CD4-positive, alpha-beta T cell treated with Interleukin-10 for 1 hour (primary cell): ENCODE measurements at regions not wholly inside any gene's neighbourhood (a gene's known extent, or its start where the extent isn't known, plus 50 kb on each side); places are given as distances from the start of the nearest gene placed in this dataset.
"Not testable (repeated sequence)": the region's sequence is repeated elsewhere in the genome, so short reads cannot be mapped to it uniquely, and the experiment has no call there.

Source experiments
- DNase-seq: peaks from one replicate; pipeline ENCODE4 v3.0.0-alpha.2; 2020

DNA sequence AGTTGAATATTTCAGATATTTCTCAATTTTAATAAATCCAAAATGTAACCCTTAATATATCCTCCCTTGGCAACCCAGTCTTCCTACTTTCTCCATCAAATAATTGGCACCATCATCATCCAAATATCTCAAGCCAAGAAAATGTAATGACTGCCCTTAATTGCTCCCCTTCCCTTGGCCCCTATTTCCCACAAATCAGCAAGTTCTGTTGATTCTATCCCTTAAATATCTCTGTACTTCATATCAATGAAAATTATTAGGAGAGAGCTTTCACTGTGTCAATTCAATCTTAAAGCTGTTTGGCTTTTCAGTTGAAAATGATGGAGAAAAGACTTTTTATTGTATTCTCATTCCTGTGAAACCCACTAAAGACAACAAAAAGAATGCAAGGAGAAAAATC lies 349.8 kb downstream of the HINT1 start:
- DNase-seq: no peak

DNA sequence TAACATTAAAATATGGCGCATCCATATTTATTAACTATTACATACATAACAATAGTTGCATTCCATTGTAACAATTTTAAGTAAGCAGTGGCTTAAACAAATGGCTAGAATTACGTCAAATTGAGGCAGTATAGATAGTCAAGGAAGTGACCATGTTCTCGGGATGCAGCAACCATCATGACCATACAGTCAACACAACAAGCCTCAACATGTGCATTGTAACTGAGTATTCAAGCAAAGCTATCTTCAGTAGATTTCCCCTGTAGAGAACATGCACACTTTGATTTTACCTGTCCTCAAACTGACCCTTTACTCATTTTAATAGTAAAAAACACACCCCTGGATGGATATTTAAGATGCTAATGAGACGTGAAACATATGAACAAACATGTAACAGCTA lies 356.4 kb downstream of the HINT1 start:
- no peak for DNase-seq

DNA sequence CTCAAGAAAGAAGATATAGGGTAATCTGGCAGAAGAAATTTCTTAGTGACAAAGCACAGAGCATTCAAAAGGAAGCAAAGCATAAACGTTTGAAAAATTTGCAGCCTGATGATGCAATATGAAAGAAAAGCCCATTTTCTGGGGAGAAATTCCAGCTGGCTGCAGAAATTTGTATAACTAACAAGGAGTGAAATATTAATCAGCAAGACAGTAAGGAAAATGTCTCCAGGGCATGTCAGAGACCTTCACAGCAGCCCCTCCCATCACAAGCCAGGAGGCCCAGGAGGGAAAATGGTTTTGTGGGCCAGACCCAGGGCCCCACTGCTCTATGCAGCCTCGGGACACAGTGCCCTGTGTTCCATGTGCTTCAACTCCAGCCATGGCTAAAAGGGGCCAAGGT lies 359.4 kb downstream of the HINT1 start:
- no peak for DNase-seq

DNA sequence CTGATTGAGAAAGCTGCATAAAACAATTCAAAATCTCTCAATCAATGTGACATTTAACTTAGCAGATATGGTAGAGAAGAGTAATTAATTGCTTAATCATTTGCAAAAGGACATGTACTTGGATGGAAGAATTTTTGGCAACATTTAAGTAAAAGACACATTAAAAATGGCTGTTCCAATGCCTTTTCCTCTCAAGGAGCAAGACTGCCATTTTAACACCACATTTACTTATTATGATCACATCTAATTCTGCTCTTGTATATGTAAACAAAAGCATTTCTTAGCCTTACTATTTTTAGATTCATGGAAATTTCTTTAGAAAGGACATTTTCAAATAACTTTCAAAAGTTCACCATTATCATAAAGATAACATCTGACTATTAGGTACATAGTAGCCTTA lies 360.0 kb downstream of the HINT1 start:
- DNase-seq: no peak

DNA sequence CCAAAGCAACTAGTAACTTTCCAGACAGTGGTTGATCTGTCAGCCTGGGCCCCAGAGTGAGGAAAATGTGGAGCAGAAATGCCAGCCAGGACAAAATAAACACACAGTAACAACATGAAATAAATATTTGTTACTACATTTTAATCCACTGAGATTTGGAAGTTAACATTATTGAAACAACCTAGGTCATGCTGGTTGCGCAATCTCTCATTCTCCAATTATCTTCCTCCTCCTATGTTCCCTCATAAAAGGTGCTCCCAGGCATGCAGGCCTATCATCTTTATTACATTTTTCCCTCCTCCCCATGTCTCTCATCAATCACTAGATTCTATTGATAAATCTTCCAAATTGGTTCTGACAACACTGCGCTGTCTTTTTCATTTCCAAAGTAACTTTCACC lies 363.1 kb downstream of the HINT1 start:
- no peak for DNase-seq

DNA sequence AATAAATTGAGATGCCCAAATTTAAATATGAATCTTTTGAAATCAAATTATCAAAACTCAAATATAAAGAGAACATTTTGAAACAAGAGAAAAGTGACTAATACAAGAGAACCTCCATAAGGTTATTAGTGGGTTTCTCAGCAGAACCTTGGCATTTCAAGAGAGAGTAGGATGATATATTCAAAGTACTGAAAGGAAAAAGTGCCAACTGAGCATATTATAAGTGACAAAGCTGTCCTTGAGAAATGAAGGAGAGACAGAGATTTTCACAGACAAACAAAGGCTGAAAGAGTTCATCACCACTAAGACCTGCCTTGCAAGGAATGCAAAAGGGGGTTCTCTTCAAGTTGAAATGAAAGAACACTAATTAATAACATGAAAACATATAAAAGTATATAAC lies 366.0 kb downstream of the HINT1 start:
- no peak for DNase-seq

DNA sequence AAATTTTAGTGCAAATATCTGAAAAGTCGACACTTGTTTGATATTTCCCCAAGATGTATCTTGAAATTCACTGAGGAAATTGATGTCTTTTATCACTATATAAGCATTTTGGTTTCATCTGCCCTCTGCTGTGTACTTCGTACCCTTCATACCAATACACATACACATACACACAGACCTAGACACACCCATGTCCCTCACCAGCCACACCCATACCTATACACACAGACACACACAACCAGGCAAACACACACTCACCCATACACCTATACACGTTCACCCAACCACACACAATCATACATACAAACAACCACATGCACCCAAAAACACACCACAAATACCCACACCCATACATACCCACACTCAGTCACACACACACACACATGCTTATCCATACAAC lies 367.8 kb downstream of the HINT1 start:
- no peak for DNase-seq

DNA sequence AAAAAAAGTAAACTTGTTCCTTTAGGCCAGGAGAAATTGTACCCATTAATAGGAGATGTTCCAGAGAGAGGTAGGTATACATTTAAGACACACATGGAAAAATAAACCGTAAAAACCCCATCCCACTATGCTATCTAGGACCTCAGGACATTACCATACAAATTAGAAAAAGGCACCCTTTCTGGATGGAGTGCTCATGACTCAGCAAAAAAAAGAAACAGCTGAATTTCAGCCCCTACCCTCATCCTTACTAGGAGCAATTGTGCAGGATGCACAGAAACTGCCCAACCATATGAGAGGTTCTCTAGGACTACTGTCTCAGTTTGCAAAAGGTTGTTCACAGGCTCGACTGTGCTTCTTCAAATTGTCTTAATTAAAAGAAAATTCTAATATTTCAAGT lies 368.2 kb downstream of the HINT1 start:
- DNase-seq: no peak

DNA sequence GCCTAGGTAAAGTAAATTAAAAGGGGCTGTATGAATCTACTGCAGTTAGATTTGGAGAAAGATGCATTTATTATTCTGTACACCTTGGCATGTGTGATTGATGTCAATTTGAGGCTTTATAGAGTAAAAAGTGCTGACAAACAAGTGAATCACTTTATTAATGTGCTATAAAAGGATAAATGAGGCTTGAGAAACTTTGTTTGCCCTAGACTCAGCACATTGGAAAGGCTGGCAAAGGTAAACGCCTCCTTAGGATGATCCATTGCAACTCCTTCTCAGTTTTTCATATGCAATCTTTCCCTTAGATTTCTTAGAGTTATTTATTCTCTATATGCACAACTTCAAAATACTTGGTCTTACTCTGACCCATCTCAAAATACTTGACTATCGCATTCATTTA lies 369.0 kb downstream of the HINT1 start:
- DNase-seq: no peak

DNA sequence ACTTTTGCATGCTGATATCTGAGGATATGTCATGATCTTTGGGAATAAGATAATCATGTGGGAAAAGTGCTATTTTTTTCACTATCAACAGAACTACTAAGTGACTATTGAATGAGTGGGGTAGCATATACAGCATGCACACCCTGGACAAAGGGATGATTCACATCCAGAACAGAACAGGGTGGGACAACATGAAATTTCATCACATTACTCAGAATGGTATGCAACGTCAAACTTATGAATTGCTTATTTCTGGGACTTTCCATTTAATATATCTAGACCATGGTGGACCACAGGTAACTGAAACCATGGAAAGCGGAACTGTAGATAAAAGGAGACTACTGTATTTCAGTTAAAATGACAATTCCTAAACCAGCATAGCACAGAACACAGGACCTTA lies 370.0 kb downstream of the HINT1 start:
- DNase-seq: no peak

DNA sequence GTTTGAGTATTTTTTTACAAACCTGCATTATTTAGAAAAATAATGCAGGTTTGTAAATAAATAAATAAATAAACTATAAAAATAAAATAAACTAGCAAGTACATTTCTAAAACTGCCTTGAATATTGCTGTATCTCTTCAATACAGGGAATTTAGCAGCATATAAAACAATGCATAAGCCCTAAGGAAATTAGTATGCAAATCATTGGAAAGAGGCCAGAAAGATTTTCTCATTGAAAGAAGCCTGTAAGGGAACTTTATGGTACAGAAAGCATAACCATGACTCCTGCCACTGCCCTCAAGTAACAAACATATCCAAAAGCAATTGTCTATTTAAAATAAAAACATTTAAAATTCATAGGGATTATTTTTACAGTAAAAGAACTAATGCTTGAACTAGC lies 387.3 kb downstream of the HINT1 start:
- no peak for DNase-seq

DNA sequence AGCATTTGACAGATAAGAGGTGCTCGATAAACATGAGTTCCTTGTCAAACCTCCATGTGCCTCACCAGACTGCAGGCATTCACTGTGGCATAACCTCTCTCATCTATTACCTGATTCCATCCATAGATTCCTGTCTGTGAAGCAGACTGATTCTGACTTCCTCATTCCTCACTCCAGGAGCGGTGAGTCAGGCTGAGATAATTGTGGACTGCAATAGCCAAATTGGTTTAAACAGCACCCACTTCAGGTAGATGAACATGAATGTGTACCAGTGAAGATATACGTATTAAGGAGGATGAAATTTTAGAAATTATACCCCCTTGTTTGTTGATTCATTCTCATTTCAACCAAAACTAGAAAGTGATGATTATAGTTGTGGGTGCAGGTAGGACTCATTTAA lies 391.2 kb downstream of the HINT1 start:
- no peak for DNase-seq

DNA sequence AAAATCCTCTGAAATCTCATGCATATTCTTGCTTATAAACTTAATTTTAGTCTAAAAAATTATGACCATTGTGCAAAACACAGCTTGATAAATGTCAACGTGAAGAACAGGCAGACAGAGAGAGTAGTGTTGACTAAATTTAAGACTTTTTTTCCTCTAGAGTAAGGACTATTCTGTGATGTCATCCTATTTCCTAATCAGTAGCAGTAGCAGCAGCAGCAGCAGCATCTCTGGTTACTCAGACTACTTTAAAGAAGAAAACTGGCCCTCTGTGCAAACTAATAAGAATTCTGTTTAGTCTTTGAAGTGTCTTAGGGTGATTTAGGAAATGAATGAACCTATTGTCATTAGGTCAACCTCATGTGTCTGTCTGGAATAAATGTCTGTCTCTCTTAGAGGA lies 403.0 kb downstream of the HINT1 start:
- DNase-seq: no peak

DNA sequence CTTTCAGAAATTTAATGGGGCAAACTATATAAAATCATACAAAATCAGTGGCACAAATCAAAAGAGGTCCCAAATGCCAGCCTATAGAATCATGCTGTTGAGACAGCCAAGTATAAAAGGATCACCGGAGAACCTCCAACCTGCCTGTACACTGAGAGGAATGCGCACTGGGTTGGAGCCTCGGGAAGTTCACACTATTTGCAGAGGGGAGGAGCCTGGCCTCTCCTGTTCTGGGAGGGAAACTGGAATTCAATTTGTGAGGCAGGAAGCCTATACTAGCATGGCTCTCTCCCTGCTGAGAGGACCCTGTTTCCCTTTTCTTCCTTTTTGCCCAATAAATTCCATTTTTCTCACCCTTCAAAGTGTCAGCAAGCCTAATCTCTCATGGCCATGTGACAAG lies 406.0 kb downstream of the HINT1 start:
- no peak for DNase-seq

DNA sequence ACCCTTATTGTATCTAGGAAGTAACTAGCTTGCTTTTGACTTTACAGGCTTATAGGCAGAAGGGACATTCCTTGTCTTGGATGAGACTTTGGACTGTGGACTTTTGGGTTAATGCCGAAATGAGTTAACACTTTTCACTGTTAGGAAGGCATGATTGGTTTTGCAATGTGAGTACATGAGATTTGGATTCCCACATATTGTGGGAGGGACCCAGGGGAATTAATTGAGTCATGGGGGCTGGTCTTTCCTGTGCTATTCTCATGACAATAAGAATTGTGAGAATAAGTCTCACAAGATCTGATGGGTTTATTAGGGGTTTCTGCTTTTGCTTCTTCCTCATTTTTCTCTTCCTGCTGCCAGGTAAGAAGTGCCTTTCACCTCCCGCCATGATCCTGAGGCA lies 417.5 kb downstream of the HINT1 start:
- DNase-seq: no peak

DNA sequence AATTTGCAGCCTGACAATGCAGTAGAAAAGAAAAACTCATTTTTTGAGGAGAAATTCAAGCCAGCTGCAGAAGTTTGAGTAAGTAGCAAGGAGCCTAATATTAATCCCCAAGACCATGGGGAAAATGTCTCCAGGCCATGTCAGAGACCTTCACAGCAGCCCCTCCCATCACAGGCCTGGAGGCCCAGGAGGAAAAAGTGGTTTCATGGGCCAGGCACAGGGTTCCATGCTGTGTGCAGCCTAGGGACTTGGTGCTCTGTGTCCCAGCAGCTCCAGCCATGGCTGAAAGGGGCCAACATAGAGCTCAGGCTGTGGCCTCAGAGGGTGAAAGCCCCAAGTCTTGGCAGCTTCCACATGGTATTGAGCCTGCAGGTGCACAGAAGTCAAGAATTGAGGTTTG lies 418.4 kb downstream of the HINT1 start:
- DNase-seq: not testable (repeated sequence)

DNA sequence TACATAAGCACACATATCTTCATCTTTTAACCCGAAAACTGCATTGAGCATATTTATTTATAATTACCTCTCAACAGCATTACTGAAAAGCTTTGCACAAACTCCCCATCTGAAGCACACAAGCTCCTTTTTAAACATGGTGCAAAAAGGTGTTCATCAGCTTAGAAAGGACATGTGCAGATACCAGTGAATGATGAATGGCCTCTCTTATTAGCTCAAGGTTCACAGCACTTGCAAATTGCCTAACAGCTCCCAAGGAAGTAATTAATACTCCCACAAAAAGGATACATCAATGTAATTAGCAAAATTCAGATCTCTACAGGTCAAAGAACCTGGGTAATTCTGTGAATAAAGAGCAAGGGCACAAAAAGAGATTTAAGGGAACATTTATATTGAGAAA lies 422.0 kb downstream of the HINT1 start:
- DNase-seq: no peak

DNA sequence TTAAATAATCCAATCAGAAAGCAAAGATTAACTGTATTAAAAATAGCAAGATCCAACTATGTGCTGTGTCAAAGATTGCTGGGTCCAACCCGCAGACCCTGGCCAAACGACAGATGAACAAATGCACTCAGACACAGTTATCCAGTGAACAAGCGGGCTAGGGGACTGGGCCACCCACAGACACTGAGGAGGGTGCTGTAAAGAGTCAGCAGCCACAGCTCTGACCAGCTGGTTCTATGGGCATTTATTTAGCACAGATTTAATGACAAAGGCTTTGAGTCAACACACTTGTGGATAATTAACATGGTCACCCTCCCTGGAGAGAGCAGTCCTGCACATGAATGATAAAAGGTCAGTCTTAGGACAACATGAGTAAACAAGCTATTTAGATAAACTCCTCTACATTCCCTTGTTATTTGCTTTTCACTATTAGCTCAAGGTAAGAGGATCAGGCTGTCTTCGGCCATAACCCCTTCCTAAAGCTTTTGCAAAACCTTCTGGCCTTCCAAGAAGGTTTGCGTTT lies 424.9 kb downstream of the HINT1 start:
- DNase-seq: no peak

DNA sequence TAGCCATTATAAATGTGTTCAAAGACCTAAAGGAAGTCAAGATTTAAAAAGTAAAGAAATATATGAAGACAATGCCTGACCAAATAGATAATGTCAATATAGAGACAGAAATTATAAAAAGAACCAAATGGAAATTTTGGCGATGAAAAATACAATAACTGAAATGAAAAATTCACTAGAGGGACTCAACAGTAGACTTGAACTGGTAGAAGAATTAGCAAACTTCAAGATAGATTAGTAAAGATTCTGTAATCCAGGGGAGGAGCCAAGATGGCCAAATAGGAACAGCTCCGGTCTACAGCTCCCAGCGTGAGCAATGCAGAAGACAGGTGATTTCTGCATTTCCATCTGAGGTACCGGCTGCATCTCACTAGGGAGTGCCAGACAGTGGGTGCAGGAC lies 433.2 kb downstream of the HINT1 start:
- no peak for DNase-seq

DNA sequence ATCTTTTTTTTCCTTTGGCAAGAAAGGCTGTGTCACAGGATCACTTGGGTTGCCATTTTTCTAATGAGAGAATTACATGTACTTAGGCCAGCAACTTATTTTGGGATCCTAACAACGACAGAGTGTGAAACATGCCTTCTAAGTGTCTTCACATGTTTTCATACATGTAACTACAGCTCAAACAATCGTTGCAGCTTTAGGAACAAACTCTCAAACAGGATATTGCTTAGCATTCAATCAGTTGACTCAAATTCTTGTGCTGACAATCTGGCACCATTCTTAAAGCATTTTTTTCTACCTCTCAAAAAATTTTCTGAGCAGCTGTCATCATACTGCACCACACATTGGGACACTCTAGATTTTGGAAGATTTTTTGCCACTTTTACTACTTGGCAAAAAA lies 435.5 kb downstream of the HINT1 start:
- no peak for DNase-seq

DNA sequence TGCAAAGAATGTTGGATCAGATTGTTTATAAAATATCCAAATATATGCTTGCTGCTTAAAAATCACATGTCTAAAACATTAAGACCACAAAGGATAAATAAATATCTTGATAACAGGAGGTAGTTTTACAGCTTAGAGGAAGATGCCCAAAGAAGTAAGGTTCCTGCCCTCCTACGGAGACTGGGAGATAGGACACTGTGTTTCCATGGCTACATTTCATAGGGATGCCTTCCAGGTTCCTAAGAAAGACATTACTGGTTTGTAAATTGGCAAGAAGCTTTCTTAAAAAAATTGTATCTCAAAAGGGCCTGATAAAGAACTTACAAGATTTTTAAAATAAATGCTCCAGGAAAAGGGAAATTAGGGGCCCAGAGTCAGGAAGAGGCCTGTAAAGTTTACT lies 437.2 kb downstream of the HINT1 start:
- no peak for DNase-seq

DNA sequence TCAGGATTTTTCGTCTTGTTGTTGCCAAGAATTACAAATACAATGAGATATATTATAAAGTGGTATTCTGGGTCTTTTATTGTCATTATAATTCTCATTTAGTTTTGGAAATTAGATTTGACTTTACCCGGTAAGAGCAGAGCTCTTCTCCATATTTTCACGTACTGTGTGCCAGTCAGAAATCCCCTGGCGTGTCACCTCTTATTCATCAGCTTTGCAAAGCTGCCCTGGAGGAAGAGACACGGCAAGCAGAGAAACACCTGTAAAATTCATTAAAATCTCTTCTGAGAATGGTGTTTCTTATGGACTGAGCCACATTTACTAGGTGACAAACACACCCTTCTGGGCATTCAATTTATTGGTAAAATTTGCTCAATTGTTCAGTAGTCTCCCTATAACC lies 440.4 kb downstream of the HINT1 start:
- no peak for DNase-seq

DNA sequence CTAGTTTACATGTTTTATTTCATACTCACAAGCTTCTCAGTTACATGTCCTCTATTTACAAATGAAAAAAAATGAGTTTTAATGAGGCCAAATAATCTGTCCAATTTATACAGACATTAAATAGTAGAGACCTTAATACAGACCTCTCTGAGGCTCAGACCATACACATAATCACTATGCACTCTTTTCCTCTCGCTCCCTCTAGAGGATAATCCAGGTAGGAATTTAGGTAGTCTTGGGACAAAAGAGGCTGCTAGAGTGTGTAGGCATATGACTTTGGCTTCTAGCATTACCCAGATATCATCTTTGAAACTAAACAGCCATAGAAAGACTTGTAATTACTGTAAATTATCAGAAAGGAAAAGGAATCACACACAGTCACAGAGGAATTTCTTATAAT lies 444.7 kb downstream of the HINT1 start:
- no peak for DNase-seq

DNA sequence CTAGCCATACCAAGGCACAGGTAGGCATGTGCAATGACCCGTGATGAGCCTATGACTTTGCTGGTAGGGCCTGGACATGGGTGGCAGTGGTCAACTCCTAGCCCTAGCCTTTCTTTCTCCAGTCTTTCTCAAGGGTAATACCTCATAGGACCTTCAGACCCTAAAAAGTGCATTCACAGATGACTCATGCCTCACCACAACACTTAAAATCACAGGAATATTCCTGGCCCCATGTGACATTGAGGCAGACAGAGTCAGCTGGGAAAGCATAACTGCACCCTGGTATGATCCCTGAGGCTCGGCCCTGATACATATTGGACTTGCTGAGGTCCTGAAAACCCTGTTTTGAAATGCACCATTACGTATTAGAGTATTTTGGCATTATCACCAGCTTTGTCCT lies 449.5 kb downstream of the HINT1 start:
- no peak for DNase-seq

DNA sequence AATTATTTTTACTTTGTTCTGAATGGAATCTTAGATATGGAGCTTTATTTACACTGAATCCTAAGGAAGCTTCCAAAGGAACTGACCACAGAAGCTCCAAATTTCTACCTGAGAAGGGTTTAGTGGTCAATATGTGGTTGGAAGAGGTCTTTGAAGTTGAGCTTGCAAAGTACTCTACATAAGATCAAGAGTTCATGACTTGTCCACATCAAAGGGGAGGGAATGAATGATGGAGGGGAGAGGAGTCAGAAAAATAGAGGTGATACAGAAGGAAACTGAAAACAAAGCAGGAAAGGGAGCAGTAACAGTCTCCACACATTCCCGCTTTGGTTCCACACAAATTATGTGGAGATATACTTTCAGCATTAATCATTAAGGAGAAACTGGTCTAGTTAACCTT lies 450.9 kb downstream of the HINT1 start:
- no peak for DNase-seq

DNA sequence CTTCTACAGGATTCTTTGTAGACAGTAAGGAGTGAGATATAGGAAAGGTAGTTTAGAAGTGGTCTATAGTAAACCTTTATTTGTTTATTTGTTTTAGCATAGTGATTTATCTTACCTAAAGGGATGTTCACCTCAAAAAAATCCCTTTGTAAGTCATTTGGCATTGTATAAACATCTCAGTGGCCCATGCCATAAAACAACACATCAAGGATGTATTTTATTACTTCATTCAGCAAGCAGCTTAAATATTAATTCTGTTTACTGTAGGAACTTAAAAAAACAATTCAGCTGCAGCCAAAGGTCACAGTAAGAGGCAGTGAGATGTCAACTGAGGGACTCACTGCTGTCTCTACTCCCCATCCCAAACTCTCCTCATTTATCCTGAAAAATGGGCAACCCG lies 452.7 kb downstream of the HINT1 start:
- no peak for DNase-seq
